GM23248 (cell line): ENCODE measurements at regions not wholly inside any gene's neighbourhood (a gene's known extent, or its start where the extent isn't known, plus 50 kb on each side); places are given as distances from the start of the nearest gene placed in this dataset.

Experiments
- EZH2 ChIP-seq: fragments of 200-600 bp; sonication (generic); IDR thresholded peaks from 2 replicates; pipeline ENCODE4 v1.6.1; 2018; ENCODE audit warnings: antibody characterized with exemption, mild to moderate bottlenecking; ENCODE audit not compliant: insufficient read depth, poor library complexity, severe bottlenecking
- EZH2phosphoT487 ChIP-seq: fragments of 200-600 bp; sonication (generic); IDR thresholded peaks from 2 replicates; pipeline ENCODE4 v1.6.1; 2018; ENCODE audit warnings: antibody characterized with exemption, moderate library complexity, mild to moderate bottlenecking, low read depth; ENCODE audit not compliant: insufficient read depth

- TF ChIP-seq EZH2phosphoT487 (no peak), EZH2 (no peak)
These were observed 876.0 kb upstream of the FBXO33 start for GRCh38 chr14:40308240-40308639.
